ENCODE measurements at regions not wholly inside any gene's neighbourhood (a gene's known extent, or its start where the extent isn't known, plus 50 kb on each side); places are given as distances from the start of the nearest gene placed in this dataset.

DNA sequence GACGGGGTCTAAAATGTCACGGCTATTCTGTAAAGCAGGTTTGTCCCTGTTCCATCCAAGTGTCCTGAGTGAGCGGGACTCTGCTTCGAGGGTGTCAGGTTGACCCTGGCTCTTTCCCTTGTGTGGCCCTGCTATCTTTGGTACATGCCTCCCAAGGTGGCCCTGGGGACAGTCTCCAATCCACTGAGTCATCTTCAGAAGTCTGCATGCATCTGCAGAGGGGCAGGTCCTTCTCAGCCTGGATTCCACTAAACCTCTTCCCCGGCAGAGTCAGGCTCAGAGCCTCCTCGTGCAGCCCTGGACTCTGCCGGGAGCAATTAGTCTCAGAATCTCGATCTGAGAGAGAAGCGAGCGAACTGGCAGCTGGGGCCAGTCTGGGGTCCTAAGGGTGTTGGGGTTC is 50.1 kb upstream of the KCNJ15 start:
- ChIA-PET CTCF (ENCODE audit: unreplicated experiment) (no interaction called here), POLR2A (no interaction called here)
- Histone ChIP-seq H3K9me3 (ENCODE audit: low read length) (no peaks in the 10 kb centered on the region), H2AFZ (ENCODE audit: low read length) (no peak overlapping the region), H3K4me2 (ENCODE audit: low read length) (no peak overlapping the region), H3K79me2 (ENCODE audit: insufficient read depth, low read depth, low read length) (no peaks in the 10 kb centered on the region), H3K27ac (ENCODE audit: low read depth, low read length, poor library complexity, severe bottlenecking) (no peak overlapping the region), H4K20me1 (ENCODE audit: insufficient read depth, low read length) (no peaks in the 10 kb centered on the region), H3K4me3 (ENCODE audit: low read depth, low read length, poor library complexity, severe bottlenecking) (no peak overlapping the region), H3K9me2 (ENCODE audit: insufficient read depth, low read length) (no peaks in the 10 kb centered on the region), H3K36me3 (ENCODE audit: insufficient read depth, low read length) (no peaks in the 10 kb centered on the region), H3K4me1 (ENCODE audit: insufficient read depth, low read length, poor library complexity, severe bottlenecking) (no peaks in the 10 kb centered on the region)
- no peak for DNase-seq (ENCODE audit: low spot score)
- no TSS peak for BruUV-seq (replicated peaks)
- no peak for TF ChIP-seq EZH2phosphoT487 (IDR thresholded peaks at IDR 0.05; ENCODE audit: borderline replicate concordance, low read depth, low read length)
- TF ChIP-seq, protein P1, sequence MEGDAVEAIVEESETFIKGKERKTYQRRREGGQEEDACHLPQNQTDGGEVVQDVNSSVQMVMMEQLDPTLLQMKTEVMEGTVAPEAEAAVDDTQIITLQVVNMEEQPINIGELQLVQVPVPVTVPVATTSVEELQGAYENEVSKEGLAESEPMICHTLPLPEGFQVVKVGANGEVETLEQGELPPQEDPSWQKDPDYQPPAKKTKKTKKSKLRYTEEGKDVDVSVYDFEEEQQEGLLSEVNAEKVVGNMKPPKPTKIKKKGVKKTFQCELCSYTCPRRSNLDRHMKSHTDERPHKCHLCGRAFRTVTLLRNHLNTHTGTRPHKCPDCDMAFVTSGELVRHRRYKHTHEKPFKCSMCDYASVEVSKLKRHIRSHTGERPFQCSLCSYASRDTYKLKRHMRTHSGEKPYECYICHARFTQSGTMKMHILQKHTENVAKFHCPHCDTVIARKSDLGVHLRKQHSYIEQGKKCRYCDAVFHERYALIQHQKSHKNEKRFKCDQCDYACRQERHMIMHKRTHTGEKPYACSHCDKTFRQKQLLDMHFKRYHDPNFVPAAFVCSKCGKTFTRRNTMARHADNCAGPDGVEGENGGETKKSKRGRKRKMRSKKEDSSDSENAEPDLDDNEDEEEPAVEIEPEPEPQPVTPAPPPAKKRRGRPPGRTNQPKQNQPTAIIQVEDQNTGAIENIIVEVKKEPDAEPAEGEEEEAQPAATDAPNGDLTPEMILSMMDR (conservative IDR thresholded peaks at IDR 0.05; ENCODE audit: low read length), result no peak
- intact Hi-C loops (cut with micrococcal nuclease; ENCODE audit: unreplicated experiment), result no loop called here

Measured in OCI-LY7 (cell line).